K562 (cell line): ENCODE measurements at regions not wholly inside any gene's neighbourhood (a gene's known extent, or its start where the extent isn't known, plus 50 kb on each side); places are given as distances from the start of the nearest gene placed in this dataset.

ENCODE experiments used
- ATAC-seq: fragments of 200-7000 bp; cut with Tn5 transposase; 3 replicates; pipeline ENCODE4 v1.9.1; 2020; ENCODE audit warnings: moderate library complexity
- BruUV-seq: library from RNA; stranded (reverse); fragments of 400-500 nt; replicated peaks from 2 replicates; lab custom pipeline; 2021; lab: Mats Ljungman, UMichigan
- CTCF ChIA-PET: fragments of 300-600 bp; formaldehyde crosslinking; extraction: SDS; loops from one replicate; lab custom pipeline; 2021; ENCODE audit warnings: low intra/inter-chr PET ratio; lab: Yijun Ruan, JAX
- POLR2A ChIA-PET: fragments of 300-600, 350-650 bp; sonication (Branson Sonifier 250); formaldehyde crosslinking; extraction: SDS; loops from one replicate; lab custom pipeline; 2021; ENCODE audit warnings: antibody characterized with exemption, inconsistent platforms; lab: Yijun Ruan, JAX
- DNase-seq, 4 experiments: peaks; one replicate each; pipeline versions ENCODE4 v3.0.0 to v3.0.0-alpha.2; 2011 to 2018; ENCODE audit warnings: low spot score in 3 of 4, mixed read lengths in 3 of 4; ENCODE audit errors: extremely low read depth in 1 of 4
- FAIRE-seq: peaks from 2 replicates; lab custom pipeline; 2011; peaks lifted over from hg19 to GRCh38; lab: Jason Lieb, UNC
- H2AFZ ChIP-seq: 2 replicates; pipeline ENCODE4 v1.6.0; 2011; ENCODE audit warnings: low read depth, low read length, control low read depth, inconsistent platforms
- H3K27ac ChIP-seq: fragments of 200-600 bp; 3 replicates; pipeline ENCODE4 v1.8.0; 2011; ENCODE audit warnings: low read depth, mild to moderate bottlenecking, control low read depth, inconsistent platforms, low read length, moderate library complexity, mixed read lengths; ENCODE audit errors: extremely low read depth
- H3K27me3 ChIP-seq, 2 experiments: fragments of 300-600 bp in 1 of 2; 2 replicates in 1 of 2; 3 replicates in 1 of 2; pipeline versions ENCODE4 v1.6.0 to v1.8.0; 2011; ENCODE audit warnings: inconsistent platforms in 2 of 2, low read length in 2 of 2, mild to moderate bottlenecking in 1 of 2, mixed read lengths in 1 of 2, moderate library complexity in 1 of 2; ENCODE audit not compliant: control insufficient read depth in 2 of 2, insufficient read depth in 2 of 2
- H3K36me3 ChIP-seq: fragments of 300-600 bp; 3 replicates; pipeline ENCODE4 v1.8.0; 2011; ENCODE audit warnings: mild to moderate bottlenecking, low read length, inconsistent platforms; ENCODE audit not compliant: control insufficient read depth, insufficient read depth
- H3K4me1 ChIP-seq, 2 experiments: fragments of 200-600 bp in 1 of 2; replicated peaks in 1 of 2; 2 replicates in 1 of 2; 3 replicates in 1 of 2; pipeline versions ENCODE4 v1.5.1 to v1.8.0; 2011; ENCODE audit warnings: inconsistent platforms in 2 of 2, low read length in 2 of 2, mild to moderate bottlenecking in 1 of 2, mixed read lengths in 1 of 2, moderate library complexity in 1 of 2; ENCODE audit not compliant: control insufficient read depth in 2 of 2, insufficient read depth in 2 of 2
- H3K4me2 ChIP-seq: 2 replicates; pipeline ENCODE4 v1.6.1; 2011; ENCODE audit warnings: low read length, control low read depth, inconsistent platforms, mixed read lengths; ENCODE audit not compliant: insufficient read depth
- H3K4me3 ChIP-seq: fragments of 200-600 bp; sonication (generic), shearing (Covaris generic); 2 replicates; pipeline ENCODE4 v1.5.1; 2016; ENCODE audit warnings: control low read depth, inconsistent platforms
- H3K79me2 ChIP-seq: fragments of 200-600 bp; 3 replicates; pipeline ENCODE4 v1.8.0; 2011; ENCODE audit warnings: low read length, inconsistent platforms; ENCODE audit not compliant: control insufficient read depth, insufficient read depth
- H3K9ac ChIP-seq, 2 experiments: 2 replicates each; pipeline versions ENCODE4 v1.6.0 to v1.6.1; 2011; ENCODE audit warnings: low read depth in 2 of 2, low read length in 2 of 2, control low read depth in 1 of 2, inconsistent platforms in 1 of 2, mild to moderate bottlenecking in 1 of 2, mixed read lengths in 1 of 2; ENCODE audit not compliant: insufficient read depth in 1 of 2
- H3K9me1 ChIP-seq: one replicate; pipeline ENCODE4 v1.6.0; 2011; ENCODE audit warnings: inconsistent platforms, mild to moderate bottlenecking, low read length, moderate library complexity; ENCODE audit not compliant: control insufficient read depth, insufficient read depth
- H3K9me3 ChIP-seq: replicated peaks from 2 replicates; pipeline ENCODE4 v1.5.1; 2011; ENCODE audit warnings: low read depth, low read length, inconsistent platforms; ENCODE audit not compliant: control insufficient read depth, insufficient read depth
- H4K20me1 ChIP-seq: replicated peaks from 2 replicates; pipeline ENCODE4 v1.6.1; 2011; ENCODE audit warnings: low read length, inconsistent platforms, mixed read lengths; ENCODE audit not compliant: control insufficient read depth, insufficient read depth
- BRF1 ChIP-seq: IDR thresholded peaks from 3 replicates; pipeline ENCODE4 v1.6.1; 2011; ENCODE audit warnings: borderline replicate concordance, mild to moderate bottlenecking; ENCODE audit not compliant: insufficient read length; ENCODE audit errors: extremely low read depth
- CCNT2 ChIP-seq: IDR thresholded peaks from 2 replicates; pipeline ENCODE4 v1.6.1; 2011; ENCODE audit warnings: borderline replicate concordance, low read depth, mild to moderate bottlenecking, moderate library complexity, mixed read lengths, low read length; ENCODE audit not compliant: insufficient read length; ENCODE audit errors: extremely low read depth
- CEBPZ ChIP-seq: fragments of 150-350 bp; IDR thresholded peaks from 2 replicates; pipeline ENCODE4 v1.6.1; 2014; ENCODE audit warnings: low read depth, mild to moderate bottlenecking, low read length, borderline replicate concordance
- GTF2F1 ChIP-seq: IDR thresholded peaks from 2 replicates; pipeline ENCODE4 v1.6.1; 2011; ENCODE audit warnings: low read depth, low read length, improper control_type of control experiment
- PCBP1 ChIP-seq: fragments of 200-400 bp; formaldehyde crosslinking; IDR thresholded peaks from 2 replicates; pipeline ENCODE4 v1.6.1; 2018; ENCODE audit warnings: mild to moderate bottlenecking, low read depth, low read length; ENCODE audit not compliant: poor library complexity, severe bottlenecking
- SIX5 ChIP-seq, 2 experiments: IDR thresholded peaks; 2 replicates each; pipeline ENCODE4 v1.6.1; 2011; ENCODE audit warnings: low read length in 2 of 2, borderline replicate concordance in 1 of 2, low read depth in 1 of 2, mild to moderate bottlenecking in 1 of 2, moderate library complexity in 1 of 2; ENCODE audit not compliant: insufficient read depth in 1 of 2
- SMARCA4 ChIP-seq: fragments of 450-650 bp; IDR thresholded peaks from 2 replicates; pipeline ENCODE4 v1.6.1; 2016
- YBX1 ChIP-seq: fragments of 450-650 bp; IDR thresholded peaks from 2 replicates; pipeline ENCODE4 v1.7.1; 2016; ENCODE audit warnings: mild to moderate bottlenecking
- ZNF174 ChIP-seq: fragments of 250-450 bp; sonication (Bioruptor Pico); IDR thresholded peaks from 2 replicates; pipeline ENCODE4 v1.4.0; 2020; ENCODE audit warnings: mild to moderate bottlenecking
- ZNF644 ChIP-seq: fragments of 200-800 bp; sonication (Bioruptor generic); IDR thresholded peaks from 2 replicates; pipeline ENCODE4 v1.6.1; 2016; ENCODE audit warnings: low read depth, missing genetic modification characterization, missing compliant biosample characterization
- WGBS: fragments of 100-300 bp; shearing (Covaris generic); methylation state at CpG from one replicate; pipeline ENCODE4 v1.1.6; 2016; ENCODE audit warnings: low coverage, mixed read lengths; ENCODE audit not compliant: insufficient coverage; ENCODE audit errors: missing lambda C conversion rate; 5-methylcytosine and 5-hydroxymethylcytosine counted together
- in situ Hi-C: fragments of 300-500 bp; cut with MboI; formaldehyde crosslinking; loops from 4 replicates; pipeline ENCODE4 v1.15.0; 2018; ENCODE audit warnings: inconsistent platforms, mixed read lengths
- intact Hi-C: fragments of 100-400 bp; cut with micrococcal nuclease; formaldehyde crosslinking; loops from 2 replicates; pipeline ENCODE4 v1.14.2; 2022
- TF ChIP-seq, protein P1 (sequence below): fragments of 200-800 bp; sonication (Bioruptor generic); IDR thresholded peaks from 2 replicates; pipeline ENCODE4 v1.6.1; 2016; ENCODE audit warnings: missing genetic modification characterization, missing compliant biosample characterization

DNA sequence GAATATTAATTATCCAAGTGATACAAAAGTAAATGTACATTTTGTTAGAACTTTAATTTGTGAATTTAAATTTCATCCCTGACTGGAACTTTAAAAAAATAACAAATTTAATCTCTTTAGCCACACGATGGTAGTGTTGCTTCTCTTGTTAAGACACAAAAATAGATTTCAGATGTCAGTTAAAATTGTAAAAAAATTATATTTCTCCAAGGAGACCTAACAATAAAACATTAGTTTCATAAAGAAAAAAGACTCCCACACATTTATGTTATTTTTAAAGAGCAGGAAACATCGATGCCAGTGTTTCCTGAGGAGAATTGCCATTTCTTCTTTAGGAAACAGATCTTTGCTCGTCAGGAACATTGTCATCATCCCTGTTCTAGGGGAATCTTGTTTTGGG lies 74.0 kb upstream of the DEPDC1 start (continued):
- TF ChIP-seq, protein P1, sequence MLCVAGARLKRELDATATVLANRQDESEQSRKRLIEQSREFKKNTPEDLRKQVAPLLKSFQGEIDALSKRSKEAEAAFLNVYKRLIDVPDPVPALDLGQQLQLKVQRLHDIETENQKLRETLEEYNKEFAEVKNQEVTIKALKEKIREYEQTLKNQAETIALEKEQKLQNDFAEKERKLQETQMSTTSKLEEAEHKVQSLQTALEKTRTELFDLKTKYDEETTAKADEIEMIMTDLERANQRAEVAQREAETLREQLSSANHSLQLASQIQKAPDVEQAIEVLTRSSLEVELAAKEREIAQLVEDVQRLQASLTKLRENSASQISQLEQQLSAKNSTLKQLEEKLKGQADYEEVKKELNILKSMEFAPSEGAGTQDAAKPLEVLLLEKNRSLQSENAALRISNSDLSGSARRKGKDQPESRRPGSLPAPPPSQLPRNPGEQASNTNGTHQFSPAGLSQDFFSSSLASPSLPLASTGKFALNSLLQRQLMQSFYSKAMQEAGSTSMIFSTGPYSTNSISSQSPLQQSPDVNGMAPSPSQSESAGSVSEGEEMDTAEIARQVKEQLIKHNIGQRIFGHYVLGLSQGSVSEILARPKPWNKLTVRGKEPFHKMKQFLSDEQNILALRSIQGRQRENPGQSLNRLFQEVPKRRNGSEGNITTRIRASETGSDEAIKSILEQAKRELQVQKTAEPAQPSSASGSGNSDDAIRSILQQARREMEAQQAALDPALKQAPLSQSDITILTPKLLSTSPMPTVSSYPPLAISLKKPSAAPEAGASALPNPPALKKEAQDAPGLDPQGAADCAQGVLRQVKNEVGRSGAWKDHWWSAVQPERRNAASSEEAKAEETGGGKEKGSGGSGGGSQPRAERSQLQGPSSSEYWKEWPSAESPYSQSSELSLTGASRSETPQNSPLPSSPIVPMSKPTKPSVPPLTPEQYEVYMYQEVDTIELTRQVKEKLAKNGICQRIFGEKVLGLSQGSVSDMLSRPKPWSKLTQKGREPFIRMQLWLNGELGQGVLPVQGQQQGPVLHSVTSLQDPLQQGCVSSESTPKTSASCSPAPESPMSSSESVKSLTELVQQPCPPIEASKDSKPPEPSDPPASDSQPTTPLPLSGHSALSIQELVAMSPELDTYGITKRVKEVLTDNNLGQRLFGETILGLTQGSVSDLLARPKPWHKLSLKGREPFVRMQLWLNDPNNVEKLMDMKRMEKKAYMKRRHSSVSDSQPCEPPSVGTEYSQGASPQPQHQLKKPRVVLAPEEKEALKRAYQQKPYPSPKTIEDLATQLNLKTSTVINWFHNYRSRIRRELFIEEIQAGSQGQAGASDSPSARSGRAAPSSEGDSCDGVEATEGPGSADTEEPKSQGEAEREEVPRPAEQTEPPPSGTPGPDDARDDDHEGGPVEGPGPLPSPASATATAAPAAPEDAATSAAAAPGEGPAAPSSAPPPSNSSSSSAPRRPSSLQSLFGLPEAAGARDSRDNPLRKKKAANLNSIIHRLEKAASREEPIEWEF (CRISPR knock-in tag), result no peak
- no peak for TF ChIP-seq PCBP1

DNA sequence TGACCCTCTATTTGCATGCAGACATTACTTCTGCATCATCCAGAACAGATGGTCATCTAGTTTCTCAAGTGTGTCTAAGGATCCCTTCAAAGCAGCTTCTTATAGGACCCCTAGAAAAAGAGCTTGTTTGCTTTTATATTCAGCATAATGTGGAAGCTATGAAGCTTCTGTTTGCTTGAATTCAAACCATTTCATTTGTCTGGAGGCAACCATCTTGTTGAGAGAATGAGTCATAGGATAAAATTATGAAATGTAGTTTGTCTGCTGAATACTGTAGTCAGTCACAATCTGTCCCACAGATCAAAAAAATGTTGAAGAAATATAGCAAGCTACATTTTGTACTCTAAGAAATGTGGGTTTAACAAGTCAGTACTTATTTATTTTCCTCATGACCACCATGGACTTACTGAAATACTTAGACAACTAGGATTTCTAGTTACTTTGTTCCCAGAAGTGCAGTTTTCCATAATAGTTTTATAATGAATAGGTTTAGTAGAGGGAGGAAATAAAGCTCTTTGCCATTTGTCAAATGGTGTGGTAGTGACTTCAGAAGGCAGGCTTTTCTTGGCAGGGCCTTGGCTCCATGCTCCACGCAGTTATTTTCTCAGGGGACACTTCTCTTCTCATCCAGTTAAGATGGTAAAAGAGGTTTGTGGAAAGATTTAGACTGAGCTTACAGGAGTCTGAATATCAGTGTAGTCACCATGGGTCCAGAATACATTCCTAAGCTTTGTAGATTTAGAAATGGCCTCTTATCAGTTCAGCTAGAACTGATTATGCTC lies 74.8 kb upstream of the DEPDC1 start:
- FAIRE-seq (no peak), ATAC-seq (no peak), DNase-seq (no peak)
- no peak overlapping the region for H3K4me2 ChIP-seq
- H2AFZ ChIP-seq, result no peak overlapping the region
- H3K79me2 ChIP-seq, result no peaks in the 10 kb centered on the region
- in situ Hi-C loops (no loop called here), intact Hi-C loops (no loop called here)
- no peak overlapping the region for H3K27ac ChIP-seq
- H4K20me1 ChIP-seq, result no peaks in the 10 kb centered on the region
- ChIA-PET CTCF (no interaction called here), POLR2A (no interaction called here)
- WGBS, result 0% methylated on average over 1 of the region's 1 CpG
- no peaks in the 10 kb centered on the region for H3K36me3 ChIP-seq
- peaks cover 2% of the 10 kb centered on the region; the same call in 1 of the 2 replicates for H3K9me3 ChIP-seq
- no peak overlapping the region for H3K9ac ChIP-seq
- BruUV-seq, result no TSS peak
- H3K4me1 ChIP-seq, result no peaks in the 10 kb centered on the region
- H3K27me3 ChIP-seq, result no peaks in the 10 kb centered on the region
- H3K9me1 ChIP-seq, result no peaks in the 10 kb centered on the region
- no peak overlapping the region for H3K4me3 ChIP-seq
- TF ChIP-seq ZNF644 (no peak), GTF2F1 (no peak), YBX1 (no peak), ZNF174 (CRISPR knock-in tag) (no peak), CEBPZ (no peak), SMARCA4 (no peak), BRF1 (no peak), CCNT2 (no peak), SIX5 (IDR thresholded peaks at IDR 0.05; ENCODE audit: borderline replicate concordance in 1 of 2, insufficient read depth in 1 of 2, low read depth in 1 of 2, low read length in 2 of 2) (no peak)
